Endothelial cell of umbilical vein (primary cell): ENCODE measurements at regions not wholly inside any gene's neighbourhood (a gene's known extent, or its start where the extent isn't known, plus 50 kb on each side); places are given as distances from the start of the nearest gene placed in this dataset.

Source experiments
- CTCF ChIP-seq, 2 donors: IDR thresholded peaks; 1 replicate in 1 of 2; 2 replicates in 1 of 2; pipeline ENCODE4 v1.5.1; 2011; ENCODE audit warnings: low read length in 2 of 2, mild to moderate bottlenecking in 2 of 2, moderate library complexity in 2 of 2, control low read depth in 1 of 2, inconsistent platforms in 1 of 2, low read depth in 1 of 2; ENCODE audit not compliant: insufficient read depth in 1 of 2; ENCODE audit errors: extremely low read depth in 1 of 2
- EZH2 ChIP-seq: IDR thresholded peaks from 2 replicates; pipeline ENCODE4 v1.6.1; 2012; ENCODE audit warnings: borderline replicate concordance, low read depth, mild to moderate bottlenecking, moderate library complexity, low read length, inconsistent platforms; ENCODE audit not compliant: severe bottlenecking
- FOS ChIP-seq: IDR thresholded peaks from 2 replicates; pipeline ENCODE4 v1.6.1; 2011; ENCODE audit warnings: mild to moderate bottlenecking, low read length, moderate library complexity, borderline replicate concordance; ENCODE audit not compliant: insufficient read depth
- GATA2 ChIP-seq: IDR thresholded peaks from 2 replicates; pipeline ENCODE4 v1.7.0; 2011; ENCODE audit warnings: low read depth, mild to moderate bottlenecking, moderate library complexity, mixed read lengths, low read length; ENCODE audit not compliant: insufficient read length, insufficient read depth
- JUN ChIP-seq: IDR thresholded peaks from 2 replicates; pipeline ENCODE4 v1.6.1; 2011; ENCODE audit warnings: borderline replicate concordance, low read depth; ENCODE audit not compliant: insufficient read length, insufficient read depth
- MYC ChIP-seq: IDR thresholded peaks from one replicate; pipeline ENCODE4 v1.6.1; 2011; ENCODE audit warnings: mild to moderate bottlenecking, low read depth, low read length
- POLR2A ChIP-seq: IDR thresholded peaks from 2 replicates; pipeline ENCODE4 v1.6.1; 2012; ENCODE audit warnings: low read depth, mild to moderate bottlenecking, control low read depth, low read length
- POLR2AphosphoS5 ChIP-seq: IDR thresholded peaks from 2 replicates; pipeline ENCODE4 v1.6.1; 2012; ENCODE audit warnings: low read depth, mild to moderate bottlenecking, control low read depth, low read length, moderate library complexity; ENCODE audit not compliant: insufficient read depth
- TF ChIP-seq, protein P1 (sequence below): IDR thresholded peaks from 2 replicates; pipeline ENCODE4 v1.6.1; 2011; ENCODE audit not compliant: insufficient read depth, insufficient read length

DNA sequence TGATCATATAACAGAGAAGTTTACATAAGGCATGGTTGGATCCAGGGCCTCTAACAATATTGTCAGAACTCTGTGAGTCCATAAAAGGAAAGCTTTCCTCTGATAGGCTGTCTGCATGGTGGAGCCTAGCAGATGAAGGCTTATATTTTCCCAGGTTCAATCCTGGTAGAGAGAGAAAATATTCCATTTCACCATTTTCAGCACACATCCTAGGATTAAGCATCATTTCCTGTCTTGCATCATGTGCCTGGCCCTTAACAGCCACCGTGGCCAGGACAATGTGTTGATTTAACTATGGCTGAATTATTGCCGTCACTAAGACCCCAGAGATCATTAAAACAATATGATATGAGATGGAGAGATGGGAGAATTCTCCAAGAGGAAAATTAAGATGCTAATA, 90.9 kb upstream of the GRIA1 start:
- no peak for TF ChIP-seq POLR2A
- no peak for TF ChIP-seq EZH2
- TF ChIP-seq CTCF (IDR thresholded peaks at IDR 0.05; ENCODE audit: extremely low read depth in 1 of 2, insufficient read depth in 1 of 2, low read depth in 1 of 2, low read length in 2 of 2) = no peak
- no peak for TF ChIP-seq JUN
- no peak for TF ChIP-seq GATA2
- TF ChIP-seq, protein P1, sequence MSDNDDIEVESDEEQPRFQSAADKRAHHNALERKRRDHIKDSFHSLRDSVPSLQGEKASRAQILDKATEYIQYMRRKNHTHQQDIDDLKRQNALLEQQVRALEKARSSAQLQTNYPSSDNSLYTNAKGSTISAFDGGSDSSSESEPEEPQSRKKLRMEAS = no peak
- TF ChIP-seq POLR2AphosphoS5 = no peak
- no peak for TF ChIP-seq MYC
- TF ChIP-seq FOS = no peak
